Activated CD8-positive, alpha-beta memory T cell treated with anti-CD3 and anti-CD28 coated beads, Interleukin-2, amount 50 U/mL, for 24 hours (primary cell): ENCODE measurements at regions not wholly inside any gene's neighbourhood (a gene's known extent, or its start where the extent isn't known, plus 50 kb on each side); places are given as distances from the start of the nearest gene placed in this dataset.
"Not testable (repeated sequence)": the region's sequence is repeated elsewhere in the genome, so short reads cannot be mapped to it uniquely, and the experiment has no call there.

Experiments
- DNase-seq: peaks from one replicate; pipeline ENCODE4 v3.0.0-alpha.2; 2020; ENCODE audit errors: extremely low read depth

DNA sequence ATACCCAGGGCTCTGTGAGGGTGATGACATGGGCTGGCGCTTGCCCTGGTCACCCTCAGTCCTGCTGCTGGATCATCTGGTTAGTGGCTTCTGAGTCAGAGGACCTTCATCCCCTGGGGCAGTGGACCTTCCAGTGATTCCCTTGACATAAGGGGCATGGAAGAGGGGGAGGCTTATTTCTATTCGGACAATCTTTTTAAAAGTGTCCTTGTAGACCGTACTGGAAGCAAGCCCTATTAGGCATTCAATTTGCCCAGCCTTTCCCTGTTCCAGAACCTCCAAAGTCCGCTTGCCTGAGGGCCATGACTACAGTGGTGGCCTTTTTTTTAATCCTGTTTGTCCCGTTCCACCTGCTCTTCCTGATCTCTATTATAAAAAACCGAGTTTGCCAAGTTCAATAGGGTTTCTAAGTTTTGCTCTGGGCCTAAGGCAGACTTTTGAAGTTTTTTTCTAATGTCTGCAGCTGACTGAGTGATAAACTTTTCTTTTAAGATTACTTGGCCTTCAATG is 569.8 kb upstream of the USP24 start:
- DNase-seq, result not testable (repeated sequence)

DNA sequence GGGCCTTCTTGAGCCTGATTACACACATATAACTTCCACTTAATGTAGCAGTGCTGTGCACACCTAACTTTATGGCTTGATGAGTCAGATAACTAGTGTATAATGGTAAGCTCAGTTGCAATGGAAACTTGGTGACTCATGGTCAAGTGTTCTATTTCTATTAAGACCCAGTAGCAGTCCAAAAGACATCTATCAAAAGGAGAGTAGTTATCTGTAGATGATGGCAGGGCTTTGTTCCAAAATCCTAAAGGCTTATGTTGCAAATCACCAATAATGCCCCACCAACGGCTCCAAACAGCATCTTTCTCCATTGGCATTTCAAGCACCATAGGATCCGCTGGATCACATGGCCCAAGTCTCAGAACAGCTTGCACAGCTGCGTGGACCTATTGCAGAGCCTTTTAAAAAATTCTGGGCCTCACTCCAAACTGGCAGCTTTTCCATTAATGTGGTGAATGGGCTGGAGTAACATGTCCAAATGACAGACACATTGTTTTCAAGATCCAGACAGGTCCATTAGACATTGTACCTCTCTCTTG is 566.8 kb upstream of the USP24 start:
- DNase-seq, result no peak

DNA sequence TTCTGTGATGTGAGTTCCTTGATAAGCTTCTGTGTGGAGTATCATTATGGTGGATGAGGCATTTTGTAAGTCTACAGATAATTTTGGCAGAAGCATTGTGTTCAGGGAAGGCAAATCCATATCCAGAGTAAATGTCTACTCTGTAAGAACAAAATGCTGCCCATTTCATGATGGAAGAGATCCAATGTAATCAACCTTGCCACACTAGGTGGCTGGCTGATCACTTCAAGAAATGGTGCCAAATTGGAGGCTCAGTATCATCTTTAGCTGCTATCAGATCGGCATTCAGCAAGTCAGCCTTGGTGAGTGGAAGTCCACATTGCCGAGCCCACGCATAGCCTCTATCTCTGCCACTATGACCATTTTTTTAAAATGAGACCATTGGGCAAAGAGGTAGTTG is 565.8 kb upstream of the USP24 start:
- DNase-seq, result no peak

DNA sequence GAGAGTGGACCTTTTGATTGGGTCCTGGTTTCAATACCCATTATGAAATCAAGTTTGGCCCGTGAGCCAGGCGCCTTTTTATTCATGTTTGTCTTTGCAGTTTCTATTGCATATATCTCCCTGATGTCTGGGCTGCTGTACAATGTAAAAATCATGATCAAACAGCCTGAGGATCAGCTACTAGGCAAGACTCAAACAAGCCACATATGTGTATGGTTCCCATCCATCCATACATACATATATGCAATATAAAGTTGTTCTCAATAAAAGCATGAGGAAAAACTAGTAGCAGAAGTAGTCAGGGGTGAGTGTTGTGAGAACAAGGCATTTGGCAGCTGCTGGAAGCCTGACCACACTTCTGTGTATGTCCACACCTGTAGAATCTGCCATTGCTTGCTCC is 562.4 kb upstream of the USP24 start:
- no peak for DNase-seq

DNA sequence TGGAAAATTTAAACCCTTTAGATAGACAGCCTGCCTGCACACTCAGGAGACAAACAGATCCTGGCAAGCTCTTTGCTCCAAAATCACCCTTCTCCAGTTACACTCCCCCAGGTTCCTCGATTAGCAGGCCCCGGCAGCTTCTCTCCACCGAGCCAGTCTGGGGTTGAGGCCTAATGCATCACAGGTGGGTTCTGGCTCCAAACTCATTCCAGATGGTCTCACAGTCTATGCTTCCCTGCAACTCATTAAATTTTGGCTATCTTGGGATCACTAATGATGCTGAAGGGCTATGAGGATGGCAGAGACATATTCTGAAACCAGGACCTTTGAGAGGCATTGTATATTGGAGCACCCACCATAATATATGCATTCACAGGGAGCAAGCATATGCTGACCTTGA is 559.8 kb upstream of the USP24 start:
- DNase-seq, result no peak

DNA sequence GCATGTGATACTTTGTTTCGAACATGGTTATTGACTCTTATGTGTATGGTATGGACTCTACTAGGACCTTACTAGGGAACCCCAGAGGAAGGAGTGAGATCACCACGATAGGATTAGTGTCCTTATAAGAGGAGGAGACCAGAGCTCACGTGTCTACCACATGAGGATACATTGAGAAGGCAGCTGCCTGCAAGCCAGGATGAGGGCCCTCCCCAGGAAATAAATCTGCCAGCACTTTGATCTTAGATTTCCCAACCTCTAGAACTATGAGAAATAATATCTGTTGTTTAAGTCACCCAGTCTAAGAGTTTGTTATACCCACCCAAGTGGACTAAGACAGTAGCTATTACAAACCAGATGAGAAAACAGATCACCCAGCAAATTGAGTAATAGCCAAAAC is 559.3 kb upstream of the USP24 start:
- no peak for DNase-seq

DNA sequence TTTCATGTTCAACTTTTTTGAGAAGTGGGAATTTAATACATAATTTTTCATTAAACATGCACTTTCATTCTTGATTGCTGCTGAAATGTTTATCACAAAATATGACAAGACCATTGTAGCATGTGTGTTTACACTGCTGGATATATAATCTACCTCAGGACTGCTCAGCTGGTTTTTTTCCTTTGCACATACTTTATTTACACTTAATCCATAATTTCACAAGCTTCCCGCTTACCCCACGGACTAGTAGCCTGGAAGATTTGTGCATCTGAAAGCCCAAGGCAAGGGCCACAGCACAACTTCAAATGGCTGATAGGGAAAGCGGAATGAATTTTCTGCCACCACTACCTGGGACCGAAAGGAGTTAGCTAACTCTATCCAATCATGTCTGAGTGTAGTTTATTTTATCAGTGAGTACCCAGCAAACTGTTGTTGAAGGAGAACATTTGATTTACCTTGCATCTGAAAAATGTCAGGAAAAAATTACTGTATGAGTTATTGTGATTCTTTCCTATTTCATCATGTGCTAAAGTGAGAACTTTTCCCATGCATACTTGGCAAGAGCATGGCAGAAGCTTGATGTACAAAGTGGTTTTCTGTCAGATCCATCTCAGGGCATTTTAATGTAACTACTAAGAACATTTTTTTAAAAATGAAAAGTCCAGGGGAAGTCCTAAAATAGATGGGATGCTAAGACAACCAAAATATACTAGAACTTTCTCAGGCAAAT is 558.2 kb upstream of the USP24 start:
- no peak for DNase-seq

DNA sequence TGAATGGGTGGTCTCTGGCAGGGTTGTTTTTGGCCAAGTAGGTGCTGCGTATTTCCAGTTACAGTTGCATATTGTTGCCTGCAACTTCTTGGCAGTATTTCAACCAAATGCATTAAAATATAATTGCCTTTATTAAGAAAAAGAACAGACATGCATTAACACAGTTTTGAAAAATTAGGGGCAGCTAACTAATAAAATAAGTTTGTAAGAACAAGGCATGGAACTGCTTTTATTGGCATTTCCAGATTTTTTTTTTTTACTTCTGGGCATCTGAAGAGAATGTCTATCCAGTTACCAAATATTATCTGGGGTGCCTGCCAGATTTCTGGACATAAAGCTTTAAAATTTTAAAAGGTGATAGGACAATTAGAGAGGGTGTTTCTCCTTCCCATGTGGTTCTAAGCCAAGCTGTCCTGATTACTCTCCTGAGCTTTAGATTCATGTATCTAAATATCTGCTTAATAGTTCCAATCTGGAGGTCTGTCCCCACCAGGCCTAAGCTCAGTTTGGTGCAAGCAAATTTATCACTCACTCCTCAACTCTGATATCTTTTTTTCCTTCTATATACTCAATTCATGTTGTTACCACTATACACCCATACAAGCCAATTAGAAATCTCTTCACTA is 553.3 kb upstream of the USP24 start:
- no peak for DNase-seq

DNA sequence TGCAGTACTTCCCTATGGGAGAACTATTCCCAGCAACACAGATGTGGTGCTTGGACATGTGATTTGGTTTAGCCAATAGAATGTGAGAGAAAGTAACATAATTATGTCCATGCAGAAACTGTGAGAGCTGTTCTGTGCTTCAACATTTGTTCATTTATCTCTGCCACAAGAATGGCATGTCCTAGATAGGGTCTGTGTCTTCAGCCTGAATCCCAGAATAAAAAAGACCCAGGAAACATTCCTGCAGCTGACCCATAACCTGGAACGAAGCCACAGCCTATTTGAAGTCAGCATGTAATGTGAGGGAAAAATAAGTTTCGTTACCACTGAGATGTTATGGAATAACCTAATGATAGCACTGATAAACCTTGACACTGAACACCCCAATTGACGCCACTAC is 552.0 kb upstream of the USP24 start:
- no peak for DNase-seq

DNA sequence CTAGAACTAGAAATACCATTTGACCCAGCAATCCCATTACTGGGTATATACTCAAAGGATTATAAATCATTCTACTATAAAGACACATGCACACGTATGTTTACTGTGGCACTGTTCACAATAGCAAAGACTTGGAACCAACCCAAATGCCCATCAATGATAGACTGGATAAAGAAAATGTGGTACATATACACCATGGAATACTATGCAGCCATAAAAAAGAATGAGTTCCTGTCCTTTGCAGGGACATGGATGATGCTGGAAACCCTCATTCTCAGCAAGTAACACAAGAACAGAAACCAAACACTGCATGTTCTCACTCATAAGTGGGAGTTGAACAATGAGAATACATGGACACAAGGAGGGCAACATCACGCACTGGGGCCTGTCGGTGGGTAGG is 550.3 kb upstream of the USP24 start:
- DNase-seq, result not testable (repeated sequence)

DNA sequence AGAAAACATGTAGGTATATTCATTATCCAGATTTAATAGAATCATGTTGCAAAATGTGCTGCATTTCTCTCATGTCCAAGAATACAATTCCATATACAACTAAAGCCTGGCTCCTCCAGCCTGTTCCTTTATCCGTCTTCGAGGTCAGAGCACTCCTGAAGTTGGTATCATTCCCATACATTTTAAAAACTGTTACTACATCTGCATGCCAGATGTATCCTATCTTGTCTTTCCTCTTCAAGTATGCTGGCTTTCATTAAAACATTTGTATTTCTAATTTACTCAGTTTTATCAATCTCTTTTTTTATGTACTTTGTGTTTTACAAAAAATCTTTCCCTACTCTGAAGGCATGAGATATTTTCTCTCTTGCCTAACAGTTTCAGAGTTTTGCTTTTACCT is 536.6 kb upstream of the USP24 start:
- DNase-seq, result no peak

DNA sequence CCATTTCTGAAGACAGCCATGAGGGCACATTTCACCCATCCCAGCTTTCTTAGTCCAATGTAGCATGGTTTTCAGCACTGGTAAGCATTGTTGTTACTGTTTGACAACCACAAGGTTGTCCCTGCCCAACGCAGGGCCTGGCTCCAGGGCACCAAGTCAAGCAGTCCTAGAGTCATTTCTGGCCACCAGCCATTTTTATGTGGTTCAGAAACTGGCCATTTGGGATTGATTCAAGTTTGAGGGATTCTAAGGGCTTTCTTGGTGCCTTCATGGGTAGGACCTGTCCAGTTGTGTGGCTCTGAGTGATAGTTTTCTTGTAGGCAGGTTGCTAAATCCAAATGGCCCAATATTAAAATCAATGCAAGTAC is 535.4 kb upstream of the USP24 start:
- no peak for DNase-seq

DNA sequence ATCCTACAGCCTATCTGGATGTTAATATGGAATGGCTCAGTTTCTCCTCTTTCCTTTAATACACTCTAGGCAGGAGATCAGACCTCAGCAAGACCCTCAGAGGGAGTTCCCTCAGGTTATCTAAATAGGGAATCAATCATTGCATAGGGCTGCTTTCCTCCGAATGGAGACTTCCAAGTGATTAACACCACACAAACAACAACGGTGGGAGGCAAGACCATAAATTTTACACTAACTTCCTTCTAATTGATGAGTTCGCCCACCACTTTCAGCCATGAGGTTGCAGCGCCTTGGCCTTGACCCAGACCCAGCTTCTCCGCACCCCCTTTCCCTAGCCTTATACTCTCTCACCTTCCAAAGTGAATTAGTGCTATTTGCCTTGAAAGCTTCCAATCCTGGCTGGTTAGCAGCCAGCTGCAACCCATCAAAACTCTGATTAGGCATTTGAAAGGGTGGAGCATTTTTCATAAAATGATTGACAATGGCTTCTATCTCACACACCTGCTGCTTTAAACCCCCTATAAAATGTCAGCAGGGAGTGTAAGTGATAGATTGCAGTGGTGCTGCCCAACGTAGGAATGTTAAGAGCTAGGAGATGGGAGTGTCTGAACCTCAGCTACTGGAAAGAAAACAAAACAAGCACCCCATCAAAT is 534.9 kb upstream of the USP24 start:
- DNase-seq, result no peak

DNA sequence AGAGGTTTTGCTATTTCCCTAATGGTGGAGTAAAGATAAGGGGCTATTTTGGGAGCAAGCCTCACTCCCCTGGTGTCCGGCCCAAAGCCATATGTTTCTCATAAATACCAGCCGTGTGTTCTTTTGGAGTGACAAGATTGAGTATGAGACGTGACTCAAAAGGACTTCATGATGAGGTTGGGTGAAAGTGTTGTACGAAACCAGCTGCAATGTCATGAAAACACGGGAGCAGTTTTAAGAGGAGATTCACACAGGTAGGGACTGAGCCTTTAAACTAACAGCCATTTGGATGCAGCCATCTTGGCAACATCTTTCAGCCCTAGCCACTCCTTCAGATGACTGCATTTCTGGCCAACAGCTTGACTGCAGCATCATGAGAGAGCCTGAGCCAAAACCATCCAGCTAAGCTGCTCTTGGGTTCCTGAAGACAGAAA is 532.3 kb upstream of the USP24 start:
- no peak for DNase-seq

DNA sequence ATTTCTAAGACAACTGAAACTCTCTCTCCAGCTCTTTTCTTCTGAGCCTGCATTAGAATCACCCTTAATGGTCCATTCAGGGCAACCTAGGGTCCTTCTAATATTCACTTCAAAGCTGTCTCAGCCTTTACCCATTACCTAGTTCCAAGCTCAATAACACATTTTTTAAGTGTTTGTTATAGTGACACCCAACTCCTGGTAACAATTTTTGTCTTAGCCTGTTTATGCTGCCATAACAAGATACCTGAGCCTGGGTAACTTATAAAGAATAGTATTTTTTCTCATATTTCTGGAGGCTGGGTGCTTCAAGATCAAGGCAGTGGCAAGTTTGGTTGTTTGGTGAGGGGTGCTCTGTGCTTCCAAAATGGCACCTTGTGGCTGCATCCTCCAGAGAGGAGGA is 531.5 kb upstream of the USP24 start:
- no peak for DNase-seq

DNA sequence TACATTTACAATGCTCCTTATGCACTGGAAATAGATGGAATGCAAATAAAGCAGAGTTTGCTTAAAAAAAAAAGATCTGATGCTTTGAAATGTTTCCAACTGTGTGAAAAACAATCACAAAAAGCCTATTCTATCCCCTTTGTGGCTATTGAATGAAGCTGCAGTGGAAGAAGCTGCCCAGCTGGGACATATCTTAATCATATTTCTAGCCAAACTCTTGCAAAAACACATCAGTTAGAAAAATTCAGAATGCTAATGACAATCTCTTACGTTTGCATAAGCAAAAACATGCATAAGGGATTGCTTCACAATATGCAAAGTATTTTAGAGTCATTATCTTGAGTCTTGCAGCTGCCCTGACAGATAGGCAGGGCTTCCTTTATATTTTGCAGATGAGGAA is 526.4 kb upstream of the USP24 start:
- DNase-seq, result no peak

DNA sequence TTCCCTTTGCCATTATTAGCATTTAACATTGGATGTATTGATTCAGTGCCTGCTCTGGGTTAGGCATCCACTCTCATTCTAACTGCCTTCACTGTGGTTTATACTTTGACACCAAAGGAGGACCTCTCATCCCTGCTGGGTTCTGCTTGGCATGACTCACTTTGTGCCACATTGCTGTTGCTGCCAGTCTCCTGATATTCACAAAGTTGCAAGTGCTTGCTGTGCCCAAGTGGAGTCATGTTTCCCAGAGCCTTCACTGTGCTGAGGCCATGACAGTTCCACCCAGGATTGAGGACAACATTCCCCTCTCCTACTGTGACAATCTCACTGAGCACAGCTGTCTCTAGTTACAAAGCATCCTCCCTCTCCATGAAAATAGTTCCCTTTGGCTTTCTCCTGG is 519.9 kb upstream of the USP24 start:
- no peak for DNase-seq

DNA sequence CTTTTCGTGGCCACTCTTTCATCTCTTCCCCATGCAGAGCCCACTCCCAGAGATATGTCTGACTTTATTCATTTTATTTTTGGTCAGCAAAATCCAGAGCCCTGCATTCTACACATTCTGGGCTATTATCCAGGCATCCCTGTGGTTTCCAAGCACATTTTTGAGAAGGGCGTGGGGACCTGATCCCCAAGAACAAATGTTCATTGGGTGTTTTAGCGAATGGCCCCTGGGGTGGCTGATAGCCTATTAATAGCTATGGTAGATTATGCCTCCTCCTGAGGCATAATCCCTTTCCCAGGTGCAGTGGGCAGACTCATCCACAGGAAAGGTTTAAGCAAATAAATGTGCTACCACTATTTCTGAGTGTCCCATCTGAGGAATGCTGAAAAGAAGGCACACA is 511.8 kb upstream of the USP24 start:
- DNase-seq, result no peak

DNA sequence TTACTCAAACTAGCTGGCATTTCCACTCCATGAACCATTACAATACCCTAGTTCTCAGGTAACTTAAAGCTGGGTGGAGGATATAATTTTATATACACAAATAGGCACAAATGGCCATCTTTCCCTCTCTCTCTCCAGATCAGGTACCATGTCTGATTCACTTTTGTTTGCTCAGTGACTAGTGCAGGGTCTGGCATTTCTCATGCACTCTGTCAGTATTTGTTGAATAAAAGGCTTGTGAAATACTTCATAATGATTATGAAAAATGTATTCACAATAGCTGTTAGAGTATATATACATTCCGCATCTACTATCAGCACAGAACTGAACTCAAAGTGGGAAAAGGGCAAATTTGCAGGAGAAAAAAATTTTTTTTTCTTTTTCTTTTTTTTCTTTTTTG is 510.2 kb upstream of the USP24 start:
- DNase-seq, result no peak

DNA sequence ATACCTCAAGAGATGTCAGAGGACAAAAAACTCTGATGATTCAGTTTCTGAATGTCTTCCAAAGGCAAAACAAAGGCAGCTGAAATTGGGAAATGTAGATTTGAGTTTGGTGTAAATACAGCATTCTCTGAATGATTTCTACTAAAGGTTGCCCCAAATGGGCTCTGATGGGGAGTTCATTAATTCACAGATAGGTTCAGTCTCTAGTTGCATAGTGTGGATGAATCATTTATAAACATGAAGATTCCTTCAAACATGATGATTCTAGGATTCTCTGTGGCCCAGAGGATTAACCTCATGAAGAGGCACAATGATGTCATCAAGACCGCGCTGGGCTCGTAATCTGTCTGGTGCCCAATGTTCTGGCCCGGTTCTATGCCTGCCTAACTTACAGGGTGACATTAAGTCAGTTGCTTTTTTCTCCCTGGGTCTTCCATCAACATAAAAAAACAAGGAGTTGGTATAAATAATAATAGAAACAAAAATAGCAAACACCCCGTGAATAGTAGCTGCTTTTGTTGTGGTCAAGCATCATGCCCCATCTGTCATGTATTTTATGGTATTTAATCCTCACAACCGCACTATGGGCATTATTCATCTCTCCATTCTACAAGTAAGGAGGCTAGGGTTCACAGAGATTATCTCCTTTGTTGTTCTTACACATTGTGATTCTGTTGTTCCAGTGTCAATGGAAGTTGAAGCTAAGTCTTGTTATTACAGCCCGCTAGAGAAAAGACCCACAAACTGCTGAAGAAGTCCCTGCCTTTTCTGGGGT is 509.6 kb upstream of the USP24 start:
- no peak for DNase-seq

DNA sequence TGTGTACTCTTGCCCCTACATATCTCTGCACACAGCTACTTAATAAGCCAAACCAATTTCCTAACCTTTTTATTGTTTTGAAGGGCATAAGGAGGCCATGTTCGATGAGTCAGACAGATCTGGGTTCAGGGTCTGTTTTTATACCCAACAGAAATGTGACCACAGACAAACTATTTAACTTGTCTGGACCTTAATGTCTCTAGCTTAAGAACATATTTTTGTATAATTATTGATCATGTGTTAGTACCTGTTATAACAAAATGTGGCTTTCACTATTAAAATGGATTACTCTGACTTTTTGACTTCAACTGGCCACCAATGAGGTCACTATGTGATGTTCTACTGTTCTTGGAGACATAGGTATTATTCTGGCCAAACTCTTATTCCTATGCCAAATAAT is 507.8 kb upstream of the USP24 start:
- no peak for DNase-seq

DNA sequence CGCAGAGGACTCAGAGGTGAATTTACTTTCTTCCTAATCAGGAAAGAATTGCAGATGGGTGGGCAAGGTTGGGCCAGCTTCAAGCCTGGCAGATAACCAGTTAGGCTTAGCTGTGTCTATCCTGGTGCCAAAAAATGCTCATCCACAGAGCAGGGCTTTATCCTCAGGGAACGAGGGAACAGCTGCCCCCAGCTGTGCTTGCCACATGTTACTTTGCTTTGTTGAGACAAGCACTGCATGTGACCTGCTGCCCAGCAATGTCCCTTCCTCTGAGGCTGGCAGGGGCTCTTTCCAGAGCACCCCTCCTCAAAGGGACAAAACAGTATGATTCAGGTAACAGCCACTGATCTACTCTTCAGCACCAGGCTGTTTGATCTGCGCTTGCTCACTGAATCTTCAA is 505.1 kb upstream of the USP24 start:
- no peak for DNase-seq
